ENCODE measurements at regions not wholly inside any gene's neighbourhood (a gene's known extent, or its start where the extent isn't known, plus 50 kb on each side); places are given as distances from the start of the nearest gene placed in this dataset.
A peak's percentile ranks its signal among the peaks of the same experiment; 100 is the strongest.
"Not testable (repeated sequence)": the region's sequence is repeated elsewhere in the genome, so short reads cannot be mapped to it uniquely, and the experiment has no call there.

DNA sequence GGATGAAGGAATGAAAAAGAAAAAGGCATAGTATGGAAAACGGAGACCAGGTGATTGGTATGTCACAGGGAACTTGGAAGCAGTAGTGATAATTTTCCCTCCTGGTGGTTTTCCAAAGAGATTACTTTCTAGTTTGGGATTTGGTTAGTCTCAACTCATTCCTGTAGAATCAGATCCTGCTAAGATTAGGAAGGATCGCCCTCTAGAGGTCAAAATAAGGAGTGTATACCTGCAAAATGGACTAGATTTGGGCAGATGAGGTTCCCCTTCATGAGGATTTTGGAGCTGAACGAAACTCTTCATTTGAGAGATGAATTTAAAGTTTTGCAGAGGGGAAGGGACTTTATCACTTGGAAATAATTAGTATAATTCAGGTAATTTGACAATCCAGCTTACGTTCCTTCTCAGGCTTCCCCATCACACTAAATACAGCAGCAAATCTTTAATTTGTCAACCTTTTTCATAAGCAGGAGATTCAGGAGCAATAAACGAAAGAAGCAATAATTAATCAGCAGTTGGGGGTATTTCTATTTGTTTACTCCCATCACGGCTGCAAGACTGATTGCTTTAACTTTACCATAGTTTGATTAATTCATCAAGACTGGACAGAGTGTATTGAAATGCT, 65.2 kb downstream of the CCDC195 start:
- DNase-seq = no peak

DNA sequence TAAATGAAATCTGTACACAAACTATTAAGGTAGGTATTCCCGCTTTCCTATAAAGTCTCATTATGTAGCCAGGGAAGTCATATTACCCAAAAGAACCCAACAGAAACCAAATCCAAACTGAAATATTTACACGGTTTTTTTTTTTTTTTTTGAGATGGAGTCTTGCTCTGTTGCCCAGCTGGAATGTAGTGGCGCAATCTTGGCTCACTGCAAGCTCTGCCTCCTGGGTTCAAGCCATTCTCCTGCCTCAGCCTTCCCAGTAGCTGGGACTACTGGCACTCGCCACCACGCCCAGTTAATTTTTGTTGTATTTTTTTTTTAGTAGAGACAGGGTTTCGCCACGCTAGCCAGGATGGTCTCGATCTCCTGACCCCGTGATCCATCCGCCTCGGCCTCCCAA, 62.5 kb upstream of the CUL3 start:
- DNase-seq = not testable (repeated sequence)

DNA sequence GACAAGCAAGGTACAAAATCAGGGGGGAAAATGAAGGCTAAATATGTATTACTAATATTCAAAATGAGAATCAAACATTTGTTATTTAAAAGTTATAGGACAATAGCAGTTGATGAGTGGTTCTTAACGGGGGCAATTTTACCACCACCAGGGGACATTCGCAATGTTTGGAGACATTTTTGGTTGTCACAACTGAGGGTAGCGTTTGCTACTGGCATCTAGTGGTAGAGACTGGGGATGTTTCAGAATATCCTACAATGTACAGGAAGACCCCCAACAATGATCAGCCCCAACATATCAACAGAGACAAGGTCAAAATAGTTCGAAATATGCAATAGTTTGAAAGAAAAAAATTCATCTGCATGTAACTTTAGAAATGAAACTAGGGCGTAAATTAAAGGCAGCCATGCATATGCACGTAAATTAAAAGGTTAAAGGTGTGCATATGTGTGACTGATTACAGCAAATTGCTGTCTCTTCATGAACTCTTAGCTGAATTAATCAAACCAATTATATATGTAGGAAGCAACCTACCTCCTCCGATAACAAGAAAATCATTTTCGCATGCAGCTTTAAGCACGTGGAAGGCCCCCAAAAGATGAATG, 61.2 kb upstream of the CUL3 start:
- DNase-seq = no peak

DNA sequence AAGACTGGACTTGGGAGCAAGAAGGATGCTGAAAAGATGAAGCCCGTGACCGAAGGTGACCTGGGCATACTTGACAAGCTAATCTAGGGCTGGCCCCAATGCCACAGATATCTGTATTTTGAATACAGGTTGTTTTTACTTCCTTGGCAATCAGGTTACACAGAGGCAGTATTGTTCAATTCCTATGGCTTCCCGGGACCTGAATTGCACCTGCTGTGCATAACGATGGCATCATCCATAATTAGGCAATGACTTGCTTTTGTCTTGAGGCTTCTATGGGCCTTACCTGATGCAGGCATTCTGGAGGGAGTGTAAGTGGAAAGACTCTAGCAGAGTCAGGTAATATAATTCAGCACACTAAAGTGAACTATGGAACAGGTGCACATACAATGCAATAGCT, 60.6 kb upstream of the CUL3 start:
- DNase-seq = no peak

DNA sequence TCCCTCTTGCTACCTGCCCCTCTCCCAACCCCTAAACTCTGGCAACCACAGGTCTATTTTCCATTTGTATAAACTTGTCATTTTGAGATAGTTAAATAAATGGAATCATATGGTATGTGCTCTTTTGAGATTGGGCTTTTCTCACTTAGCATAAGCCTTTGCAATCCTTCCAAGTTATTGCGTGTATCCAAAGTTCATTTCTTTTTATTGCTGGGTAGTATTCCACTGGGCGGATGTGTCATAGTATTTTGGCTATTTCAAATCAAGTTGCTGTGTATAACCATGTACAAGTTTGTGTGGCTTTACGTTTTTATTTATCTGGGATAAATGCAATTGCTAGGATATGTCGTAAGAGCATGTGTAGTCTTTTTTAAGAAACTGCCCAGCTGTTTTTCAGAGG, 55.5 kb upstream of the CUL3 start:
- DNase-seq = no peak

DNA sequence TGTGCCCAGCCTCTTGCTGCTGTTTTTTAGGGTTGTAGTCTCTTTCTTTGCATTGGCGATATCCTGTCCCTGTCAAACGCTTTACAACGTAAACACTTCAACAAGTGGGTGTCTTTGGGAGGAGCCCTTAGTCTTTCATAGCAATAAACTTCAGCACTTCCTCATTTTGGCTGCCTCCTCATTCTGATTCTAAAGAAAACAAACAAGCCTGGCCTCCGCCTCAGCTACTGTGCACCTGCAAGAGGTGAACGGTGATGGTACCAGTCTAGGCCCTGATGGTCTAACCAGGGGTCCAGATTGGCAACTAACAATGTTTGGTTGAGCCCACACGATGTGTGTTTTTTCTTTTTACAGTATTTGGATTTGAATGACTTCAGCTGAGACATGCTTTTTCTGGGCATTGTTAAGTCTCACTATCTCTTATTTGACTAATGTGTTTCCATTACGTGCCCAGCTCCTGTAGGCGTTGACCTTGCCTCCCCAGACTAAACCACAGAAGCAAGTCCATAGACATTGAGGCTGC, 53.2 kb upstream of the CUL3 start:
- DNase-seq = peak; percentile 43 to 47

All from activated T-cell treated with anti-CD3 and anti-CD28 coated beads, Interleukin-2, amount 50 U/mL, for 48 hours (primary cell).